Suprapubic skin (tissue), 4 donors: ENCODE measurements at regions not wholly inside any gene's neighbourhood (a gene's known extent, or its start where the extent isn't known, plus 50 kb on each side); places are given as distances from the start of the nearest gene placed in this dataset.

ENCODE experiments used
- DNase-seq, 2 donors: peaks; one replicate each; pipeline ENCODE4 v3.0.0-alpha.2; 2019; ENCODE audit warnings: low spot score in 2 of 2
- H3K27ac ChIP-seq: fragments of 200-600 bp; sonication (generic); one replicate; pipeline ENCODE4 v1.5.1; 2019
- H3K27me3 ChIP-seq: fragments of 200-600 bp; sonication (generic); one replicate; pipeline ENCODE4 v1.5.1; 2019
- H3K36me3 ChIP-seq: fragments of 200-600 bp; sonication (generic); one replicate; pipeline ENCODE4 v1.5.1; 2019
- H3K4me1 ChIP-seq: fragments of 200-600 bp; sonication (generic); one replicate; pipeline ENCODE4 v1.5.1; 2019
- H3K4me3 ChIP-seq: fragments of 200-600 bp; sonication (generic); one replicate; pipeline ENCODE4 v1.5.1; 2019; ENCODE audit warnings: mild to moderate bottlenecking
- H3K9me3 ChIP-seq: fragments of 200-600 bp; sonication (generic); one replicate; pipeline ENCODE4 v1.5.1; 2019
- CTCF ChIP-seq, 2 donors: fragments of 200-600 bp in 1 of 2; fragments of 450-650 bp in 1 of 2; sonication (generic) in 1 of 2; IDR thresholded peaks; one replicate each; pipeline ENCODE4 v1.5.1; 2016 to 2019; ENCODE audit warnings: antibody characterized with exemption in 2 of 2, mild to moderate bottlenecking in 1 of 2, moderate library complexity in 1 of 2
- EP300 ChIP-seq: sonication (generic); formaldehyde crosslinking; IDR thresholded peaks from one replicate; pipeline ENCODE4 v1.6.1; 2017; ENCODE audit warnings: antibody characterized with exemption
- POLR2A ChIP-seq, 2 donors: fragments of 450-650 bp; IDR thresholded peaks; one replicate each; pipeline ENCODE4 v1.6.1; 2017; ENCODE audit warnings: antibody characterized with exemption in 2 of 2, mild to moderate bottlenecking in 2 of 2, moderate library complexity in 2 of 2
- POLR2AphosphoS5 ChIP-seq, 3 donors: sonication (generic); formaldehyde crosslinking; IDR thresholded peaks; one replicate each; pipeline ENCODE4 v1.6.1; 2017; ENCODE audit warnings: antibody characterized with exemption in 3 of 3
- WGBS: methylation state at CpG from one replicate; pipeline ENCODE4 v1.1.5; 2018; 5-methylcytosine and 5-hydroxymethylcytosine counted together

DNA sequence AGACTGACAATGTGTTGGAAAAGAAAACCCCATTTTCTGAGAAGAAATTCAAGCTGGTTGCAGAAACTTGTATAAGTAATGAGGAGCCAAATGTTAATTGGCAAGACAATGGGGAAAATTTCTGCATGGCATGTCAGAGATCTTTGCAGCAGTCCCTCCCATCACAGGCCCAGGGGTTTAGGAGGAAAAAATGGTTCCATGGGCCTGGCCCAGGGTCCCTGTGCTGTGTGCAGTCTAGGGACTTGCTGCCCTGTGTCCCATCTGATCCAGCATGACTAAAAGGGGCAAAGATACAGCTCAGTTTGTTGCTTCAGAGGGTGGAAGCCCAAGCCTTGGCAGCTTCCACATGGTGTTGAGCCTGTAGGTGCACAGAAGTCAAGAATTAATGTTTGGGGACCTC is 440.3 kb upstream of the TPK1 start:
- H3K9me3 ChIP-seq: peaks cover 13% of the 10 kb centered on the region
- H3K36me3 ChIP-seq: no peaks in the 10 kb centered on the region
- no peak overlapping the region for H3K27ac ChIP-seq
- H3K4me1 ChIP-seq: no peaks in the 10 kb centered on the region
- no peak for TF ChIP-seq POLR2AphosphoS5 (IDR thresholded peaks at IDR 0.05)
- TF ChIP-seq CTCF (IDR thresholded peaks at IDR 0.05): no peak
- TF ChIP-seq POLR2A (IDR thresholded peaks at IDR 0.05): no peak
- TF ChIP-seq EP300: no peak
- H3K4me3 ChIP-seq: no peak overlapping the region
- no peak for DNase-seq
- H3K27me3 ChIP-seq: no peaks in the 10 kb centered on the region

DNA sequence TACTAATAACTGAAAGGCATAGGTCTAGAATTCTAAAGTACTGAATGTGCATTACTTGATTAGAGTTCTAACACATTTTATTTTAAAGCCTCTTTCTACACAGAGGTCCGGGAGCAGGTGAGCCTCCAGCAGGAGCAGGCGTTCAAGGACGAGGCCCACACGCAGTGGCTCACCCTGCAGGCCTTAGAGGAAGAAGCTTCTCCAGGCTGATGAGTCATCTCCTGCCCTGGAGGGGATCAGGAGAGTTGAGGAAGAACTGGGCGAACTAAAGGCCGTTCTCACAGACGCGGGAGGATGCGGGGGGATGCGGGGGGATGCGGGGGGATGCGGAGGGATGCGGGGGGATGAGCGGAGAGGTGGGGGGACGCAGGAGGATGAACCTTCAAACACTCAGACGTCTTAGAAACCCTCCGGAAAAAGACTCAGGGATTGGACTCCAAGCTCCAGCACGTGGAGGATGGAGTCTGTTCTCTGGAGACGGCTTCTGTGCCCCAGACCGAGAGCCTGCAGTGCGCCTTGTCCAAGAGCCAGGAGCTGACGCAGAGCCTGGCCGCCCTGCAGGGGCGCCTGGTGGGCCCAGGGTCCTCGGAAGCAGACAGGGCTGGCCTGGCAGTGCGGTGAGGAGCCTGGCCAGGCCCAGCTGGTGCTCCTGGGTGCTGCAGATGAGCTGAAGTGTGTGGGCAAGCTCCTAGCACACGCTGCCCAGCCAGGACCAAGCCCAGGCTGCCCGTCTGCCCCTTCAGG is 433.7 kb upstream of the TPK1 start:
- H3K27ac ChIP-seq: no peak overlapping the region
- no peaks in the 10 kb centered on the region for H3K27me3 ChIP-seq
- H3K36me3 ChIP-seq: no peaks in the 10 kb centered on the region
- 90% methylated on average over 23 of the region's 28 CpGs for WGBS
- H3K9me3 ChIP-seq: peaks cover 2% of the 10 kb centered on the region
- no peak overlapping the region for H3K4me3 ChIP-seq
- TF ChIP-seq POLR2A (IDR thresholded peaks at IDR 0.05) (no peak), POLR2AphosphoS5 (IDR thresholded peaks at IDR 0.05) (no peak), CTCF (IDR thresholded peaks at IDR 0.05) (no peak), EP300 (no peak)
- DNase-seq: no peak
- no peaks in the 10 kb centered on the region for H3K4me1 ChIP-seq

GRCh38 chr7:145265180-145265579 is 429.3 kb upstream of the TPK1 start:
- Histone ChIP-seq H3K27ac (no peak overlapping the region), H3K4me1 (no peaks in the 10 kb centered on the region), H3K36me3 (no peaks in the 10 kb centered on the region), H3K9me3 (no peaks in the 10 kb centered on the region), H3K4me3 (no peak overlapping the region), H3K27me3 (no peaks in the 10 kb centered on the region)
- 69% methylated on average over 4 of the region's 4 CpGs for WGBS
- no peak for DNase-seq
- TF ChIP-seq POLR2A (IDR thresholded peaks at IDR 0.05): no peak
- no peak for TF ChIP-seq EP300
- TF ChIP-seq CTCF (IDR thresholded peaks at IDR 0.05): no peak
- TF ChIP-seq POLR2AphosphoS5 (IDR thresholded peaks at IDR 0.05): no peak

DNA sequence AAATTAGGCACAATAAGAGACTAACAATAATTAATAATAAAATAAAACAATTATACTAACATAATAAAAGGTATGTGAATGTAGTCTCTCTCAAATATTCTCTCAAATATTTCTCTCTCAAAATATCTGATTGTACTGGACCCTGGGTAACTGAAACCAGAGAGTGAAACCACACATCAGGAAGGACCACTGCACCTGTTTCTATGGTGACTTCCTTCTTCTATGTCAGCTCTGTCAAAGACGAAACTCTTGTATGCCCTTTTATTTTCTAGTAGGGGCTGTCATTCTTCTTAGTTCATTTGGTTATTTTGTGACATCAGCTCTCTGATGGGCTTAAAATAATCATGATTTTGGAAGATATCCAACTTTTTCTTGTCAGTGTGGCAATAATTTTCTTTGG is 428.0 kb upstream of the TPK1 start:
- Histone ChIP-seq H3K4me1 (no peaks in the 10 kb centered on the region), H3K4me3 (no peak overlapping the region), H3K27ac (no peak overlapping the region), H3K36me3 (no peaks in the 10 kb centered on the region), H3K27me3 (no peaks in the 10 kb centered on the region), H3K9me3 (no peaks in the 10 kb centered on the region)
- WGBS: 0% methylated on average over 1 of the region's 1 CpG
- no peak for TF ChIP-seq POLR2A (IDR thresholded peaks at IDR 0.05)
- TF ChIP-seq EP300: no peak
- TF ChIP-seq CTCF (IDR thresholded peaks at IDR 0.05): no peak
- TF ChIP-seq POLR2AphosphoS5 (IDR thresholded peaks at IDR 0.05): no peak
- DNase-seq: no peak

DNA sequence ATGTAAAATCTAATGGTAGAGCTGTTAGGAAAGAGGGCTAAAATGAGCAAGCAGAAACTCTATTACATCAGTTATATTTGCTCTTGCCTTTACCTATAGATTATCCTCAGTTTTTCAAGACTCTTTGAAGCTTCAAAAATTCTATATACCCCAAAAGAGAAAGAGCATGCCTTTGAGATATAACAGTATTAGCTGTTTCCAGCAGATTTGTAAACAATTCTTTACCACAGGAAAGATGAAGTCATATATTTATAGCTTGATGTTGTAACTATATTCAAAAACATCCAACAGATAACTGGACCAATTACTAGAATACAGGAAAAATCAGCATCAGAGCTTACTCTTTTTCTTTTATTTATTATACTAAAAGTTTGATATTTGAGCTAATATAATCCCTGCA is 416.2 kb upstream of the TPK1 start:
- no peaks in the 10 kb centered on the region for H3K36me3 ChIP-seq
- no peak for DNase-seq
- no peak overlapping the region for H3K27ac ChIP-seq
- H3K27me3 ChIP-seq: no peaks in the 10 kb centered on the region
- TF ChIP-seq POLR2AphosphoS5 (IDR thresholded peaks at IDR 0.05) (no peak), EP300 (no peak), POLR2A (IDR thresholded peaks at IDR 0.05) (no peak), CTCF (IDR thresholded peaks at IDR 0.05) (no peak)
- no peak overlapping the region for H3K4me3 ChIP-seq
- H3K9me3 ChIP-seq: no peaks in the 10 kb centered on the region
- no peaks in the 10 kb centered on the region for H3K4me1 ChIP-seq
